ENCODE measurements at regions not wholly inside any gene's neighbourhood (a gene's known extent, or its start where the extent isn't known, plus 50 kb on each side); places are given as distances from the start of the nearest gene placed in this dataset.

- CTCF ChIA-PET = no interaction called here
- POLR2A ChIA-PET = no interaction called here
- no peak for TF ChIP-seq CTCF (IDR thresholded peaks at IDR 0.05; ENCODE audit: control extremely low read depth, extremely low read depth, low read depth, missing control alignments)
- DNase-seq (ENCODE audit: extremely low spot score) = no peak
Observed at GRCh38 chr2:238576674-238577073, 149.9 kb downstream of the ASB1 start.

GRCh38 chr2:238578256-238578655 is 151.5 kb downstream of the ASB1 start:
- ChIA-PET CTCF (no interaction called here), POLR2A (no interaction called here)
- TF ChIP-seq CTCF (IDR thresholded peaks at IDR 0.05; ENCODE audit: control extremely low read depth, extremely low read depth, low read depth, missing control alignments) = no peak
- DNase-seq (ENCODE audit: extremely low spot score) = no peak

- CTCF ChIA-PET = no interaction called here
- no peak for DNase-seq (ENCODE audit: extremely low spot score)
- POLR2A ChIA-PET = no interaction called here
- TF ChIP-seq CTCF (IDR thresholded peaks at IDR 0.05; ENCODE audit: control extremely low read depth, extremely low read depth, low read depth, missing control alignments) = no peak
Observed at GRCh38 chr2:238580486-238580885, 153.8 kb downstream of the ASB1 start.

- CTCF ChIA-PET = no interaction called here
- POLR2A ChIA-PET = no interaction called here
- TF ChIP-seq CTCF (IDR thresholded peaks at IDR 0.05; ENCODE audit: control extremely low read depth, extremely low read depth, low read depth, missing control alignments) = no peak
- DNase-seq (ENCODE audit: extremely low spot score) = no peak
Observed at GRCh38 chr2:238581126-238581525, 154.4 kb downstream of the ASB1 start.

- ChIA-PET POLR2A (no interaction called here), CTCF (no interaction called here)
- TF ChIP-seq CTCF (IDR thresholded peaks at IDR 0.05; ENCODE audit: control extremely low read depth, extremely low read depth, low read depth, missing control alignments) = no peak
- DNase-seq (ENCODE audit: extremely low spot score) = no peak
Observed at GRCh38 chr2:238582159-238582558, 155.4 kb downstream of the ASB1 start.

GRCh38 chr2:238584617-238585016 is 157.9 kb downstream of the ASB1 start:
- POLR2A ChIA-PET = no interaction called here
- CTCF ChIA-PET = interaction anchor here (1.4 kb wide), 1 partner anchor 11 kb away, joined by 4 read pairs; no protein-coding TSS in a partner anchor
- no peak for TF ChIP-seq CTCF (IDR thresholded peaks at IDR 0.05; ENCODE audit: control extremely low read depth, extremely low read depth, low read depth, missing control alignments)
- DNase-seq (ENCODE audit: extremely low spot score) = no peak
